ENCODE measurements at regions not wholly inside any gene's neighbourhood (a gene's known extent, or its start where the extent isn't known, plus 50 kb on each side); places are given as distances from the start of the nearest gene placed in this dataset.

GRCh38 chr2:190765386-190766173, 115.0 kb upstream of the GLS start:
- TF ChIP-seq GATA3 (IDR thresholded peaks at IDR 0.05; ENCODE audit: low read depth, low read length): no peak
- TF ChIP-seq GATA2 (IDR thresholded peaks at IDR 0.05; ENCODE audit: low read depth, low read length): no peak

Data from SH-SY5Y (cell line).